ENCODE measurements at regions not wholly inside any gene's neighbourhood (a gene's known extent, or its start where the extent isn't known, plus 50 kb on each side); places are given as distances from the start of the nearest gene placed in this dataset.

DNA sequence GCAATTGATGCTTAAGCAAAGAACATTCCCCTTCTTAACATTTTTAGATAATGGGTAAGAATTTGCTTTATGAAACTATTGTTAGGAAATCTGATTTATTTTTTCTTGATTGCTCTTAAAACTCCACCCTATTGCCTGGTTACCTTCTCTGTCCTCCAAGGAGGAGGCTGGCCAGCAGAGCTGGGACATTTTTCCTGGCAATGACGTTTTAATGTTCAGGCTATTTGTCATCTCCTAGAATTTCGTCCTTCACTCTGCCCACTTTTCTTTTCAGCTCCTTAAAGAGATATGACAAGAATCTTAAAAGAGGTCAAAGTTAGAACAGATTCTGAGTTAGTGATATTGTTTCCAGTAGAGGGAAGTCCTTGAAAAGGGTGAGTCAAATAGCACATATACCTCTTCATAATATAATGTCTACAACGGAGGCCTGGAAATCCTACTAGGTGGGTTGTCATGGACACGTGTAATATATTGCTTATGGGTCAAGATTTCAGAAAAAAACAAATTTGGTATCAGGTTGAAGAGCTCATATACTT lies 141.0 kb downstream of the CMPK2 start:
- TF ChIP-seq, protein P1, sequence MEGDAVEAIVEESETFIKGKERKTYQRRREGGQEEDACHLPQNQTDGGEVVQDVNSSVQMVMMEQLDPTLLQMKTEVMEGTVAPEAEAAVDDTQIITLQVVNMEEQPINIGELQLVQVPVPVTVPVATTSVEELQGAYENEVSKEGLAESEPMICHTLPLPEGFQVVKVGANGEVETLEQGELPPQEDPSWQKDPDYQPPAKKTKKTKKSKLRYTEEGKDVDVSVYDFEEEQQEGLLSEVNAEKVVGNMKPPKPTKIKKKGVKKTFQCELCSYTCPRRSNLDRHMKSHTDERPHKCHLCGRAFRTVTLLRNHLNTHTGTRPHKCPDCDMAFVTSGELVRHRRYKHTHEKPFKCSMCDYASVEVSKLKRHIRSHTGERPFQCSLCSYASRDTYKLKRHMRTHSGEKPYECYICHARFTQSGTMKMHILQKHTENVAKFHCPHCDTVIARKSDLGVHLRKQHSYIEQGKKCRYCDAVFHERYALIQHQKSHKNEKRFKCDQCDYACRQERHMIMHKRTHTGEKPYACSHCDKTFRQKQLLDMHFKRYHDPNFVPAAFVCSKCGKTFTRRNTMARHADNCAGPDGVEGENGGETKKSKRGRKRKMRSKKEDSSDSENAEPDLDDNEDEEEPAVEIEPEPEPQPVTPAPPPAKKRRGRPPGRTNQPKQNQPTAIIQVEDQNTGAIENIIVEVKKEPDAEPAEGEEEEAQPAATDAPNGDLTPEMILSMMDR (IDR thresholded peaks at IDR 0.05) = no peak
- TF ChIP-seq POLR2A (IDR thresholded peaks at IDR 0.05) = no peak

Data from Peyer's patch (tissue), 4 donors.